Nephron (organoid): ENCODE measurements at regions not wholly inside any gene's neighbourhood (a gene's known extent, or its start where the extent isn't known, plus 50 kb on each side); places are given as distances from the start of the nearest gene placed in this dataset.

Experiments
- H3K27ac Mint-ChIP-seq, 3 experiments: 2 replicates each; pipeline ENCODE4 v1.8.0; 2020; ENCODE audit warnings: mixed read lengths in 3 of 3, mild to moderate bottlenecking in 2 of 3, moderate library complexity in 1 of 3
- H3K27me3 Mint-ChIP-seq: 2 replicates; pipeline ENCODE4 v1.8.0; 2021; ENCODE audit warnings: low read depth, mild to moderate bottlenecking, moderate library complexity, mixed read lengths
- H3K36me3 Mint-ChIP-seq: 2 replicates; pipeline ENCODE4 v1.8.0; 2020; ENCODE audit warnings: low read depth, mixed read lengths
- H3K4me1 Mint-ChIP-seq: 2 replicates; pipeline ENCODE4 v1.8.0; 2020; ENCODE audit warnings: mixed read lengths
- H3K4me3 Mint-ChIP-seq, 3 experiments: 2 replicates each; pipeline ENCODE4 v1.8.0; 2020; ENCODE audit warnings: mild to moderate bottlenecking in 3 of 3, mixed read lengths in 3 of 3, moderate library complexity in 2 of 3
- H3K9me3 Mint-ChIP-seq: 2 replicates; pipeline ENCODE4 v1.8.0; 2020; ENCODE audit warnings: mixed read lengths
- TF ChIP-seq, protein P1 (sequence below), 3 experiments: fragments of 200-600 bp; sonication (generic); IDR thresholded peaks; one replicate each; pipeline ENCODE4 v1.5.0; 2021; ENCODE audit warnings: antibody characterized with exemption in 3 of 3; ENCODE audit not compliant: unreplicated experiment in 3 of 3

DNA sequence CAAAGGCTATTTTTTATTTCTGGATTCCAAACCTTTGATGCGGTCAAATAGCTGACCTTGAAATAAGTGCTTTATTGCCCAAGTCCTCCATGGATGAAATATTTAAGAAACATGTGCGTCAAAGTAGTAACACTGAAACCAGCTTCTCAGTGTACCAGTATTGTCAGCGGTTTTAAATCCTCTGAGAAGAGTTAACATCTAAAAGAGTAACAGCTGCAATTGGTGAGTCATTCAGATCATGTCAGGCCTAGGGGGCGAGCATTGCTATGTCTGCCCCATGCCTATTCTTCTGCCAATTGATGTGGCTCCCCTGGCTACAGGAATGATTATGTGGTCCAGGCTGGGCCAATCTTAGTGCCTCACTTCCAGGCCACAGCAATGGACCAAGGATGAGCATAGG is 263.3 kb upstream of the SORL1-AS1 start:
- H3K9me3 Mint-ChIP-seq: peaks cover 13% of the 10 kb centered on the region
- peak overlapping the region; percentile 15 to 62 (median 48) for H3K27ac Mint-ChIP-seq
- H3K4me3 Mint-ChIP-seq: no peak overlapping the region
- peaks cover 4% of the 10 kb centered on the region for H3K36me3 Mint-ChIP-seq
- H3K27me3 Mint-ChIP-seq: peaks cover 3% of the 10 kb centered on the region
- H3K4me1 Mint-ChIP-seq: peaks cover 27% of the 10 kb centered on the region
- TF ChIP-seq, protein P1, sequence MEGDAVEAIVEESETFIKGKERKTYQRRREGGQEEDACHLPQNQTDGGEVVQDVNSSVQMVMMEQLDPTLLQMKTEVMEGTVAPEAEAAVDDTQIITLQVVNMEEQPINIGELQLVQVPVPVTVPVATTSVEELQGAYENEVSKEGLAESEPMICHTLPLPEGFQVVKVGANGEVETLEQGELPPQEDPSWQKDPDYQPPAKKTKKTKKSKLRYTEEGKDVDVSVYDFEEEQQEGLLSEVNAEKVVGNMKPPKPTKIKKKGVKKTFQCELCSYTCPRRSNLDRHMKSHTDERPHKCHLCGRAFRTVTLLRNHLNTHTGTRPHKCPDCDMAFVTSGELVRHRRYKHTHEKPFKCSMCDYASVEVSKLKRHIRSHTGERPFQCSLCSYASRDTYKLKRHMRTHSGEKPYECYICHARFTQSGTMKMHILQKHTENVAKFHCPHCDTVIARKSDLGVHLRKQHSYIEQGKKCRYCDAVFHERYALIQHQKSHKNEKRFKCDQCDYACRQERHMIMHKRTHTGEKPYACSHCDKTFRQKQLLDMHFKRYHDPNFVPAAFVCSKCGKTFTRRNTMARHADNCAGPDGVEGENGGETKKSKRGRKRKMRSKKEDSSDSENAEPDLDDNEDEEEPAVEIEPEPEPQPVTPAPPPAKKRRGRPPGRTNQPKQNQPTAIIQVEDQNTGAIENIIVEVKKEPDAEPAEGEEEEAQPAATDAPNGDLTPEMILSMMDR (IDR thresholded peaks at IDR 0.05; ENCODE audit: unreplicated experiment in 3 of 3): no peak

DNA sequence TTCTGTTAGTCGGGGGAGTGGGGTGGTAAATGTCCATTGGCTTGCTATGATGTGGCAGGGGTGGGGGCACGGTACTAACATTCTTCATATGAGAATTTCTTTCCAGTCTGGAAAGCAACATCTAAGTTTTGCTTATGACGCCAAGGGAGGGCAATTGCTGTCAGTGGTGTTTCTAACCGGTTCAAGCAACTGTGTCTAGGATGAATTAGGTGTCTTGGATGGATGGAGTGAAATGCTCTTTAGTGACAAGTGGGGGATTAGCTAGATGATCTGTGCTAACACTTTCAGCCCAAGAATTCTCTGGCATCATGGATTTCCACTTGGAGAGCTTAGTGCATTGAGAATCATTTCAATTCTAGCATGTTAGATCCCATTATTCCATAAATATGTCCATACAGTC is 262.6 kb upstream of the SORL1-AS1 start:
- Mint-ChIP-seq H3K9me3 (peaks cover 9% of the 10 kb centered on the region), H3K36me3 (peaks cover under 1% of the 10 kb centered on the region), H3K4me1 (peaks cover 27% of the 10 kb centered on the region), H3K27ac (peak overlapping the region; percentile 70 to 93 (median 74)), H3K4me3 (peak overlapping the region in 1 of 3 experiments; percentile 23), H3K27me3 (peaks cover 3% of the 10 kb centered on the region)
- TF ChIP-seq, protein P1 (IDR thresholded peaks at IDR 0.05; ENCODE audit: unreplicated experiment in 3 of 3): no peak

DNA sequence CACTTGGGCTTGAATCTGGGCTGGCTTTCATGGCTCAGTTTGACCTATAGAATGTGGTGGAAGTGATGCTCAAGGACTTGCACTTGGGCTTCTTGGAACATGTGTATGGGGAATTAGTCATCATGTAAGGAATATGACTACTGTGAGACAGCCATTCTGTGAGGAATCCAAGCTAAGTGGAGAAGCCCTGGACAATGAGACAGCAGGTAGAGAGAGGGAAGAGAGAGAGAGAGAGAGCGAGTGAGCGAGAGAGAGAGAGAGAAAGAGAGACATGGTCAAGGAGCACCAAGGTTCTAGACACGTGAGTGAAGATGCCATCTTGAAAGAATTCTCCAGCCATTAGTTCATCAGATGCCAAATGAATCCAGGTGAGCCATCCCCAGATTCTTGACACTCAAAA is 261.6 kb upstream of the SORL1-AS1 start:
- peaks cover 3% of the 10 kb centered on the region for H3K9me3 Mint-ChIP-seq
- no peak overlapping the region for H3K4me3 Mint-ChIP-seq
- H3K27me3 Mint-ChIP-seq: peaks cover 3% of the 10 kb centered on the region
- no peaks in the 10 kb centered on the region for H3K36me3 Mint-ChIP-seq
- H3K27ac Mint-ChIP-seq: peak overlapping the region; percentile 1 to 93 (median 3)
- H3K4me1 Mint-ChIP-seq: peaks cover 27% of the 10 kb centered on the region
- TF ChIP-seq, protein P1 (IDR thresholded peaks at IDR 0.05; ENCODE audit: unreplicated experiment in 3 of 3): no peak

DNA sequence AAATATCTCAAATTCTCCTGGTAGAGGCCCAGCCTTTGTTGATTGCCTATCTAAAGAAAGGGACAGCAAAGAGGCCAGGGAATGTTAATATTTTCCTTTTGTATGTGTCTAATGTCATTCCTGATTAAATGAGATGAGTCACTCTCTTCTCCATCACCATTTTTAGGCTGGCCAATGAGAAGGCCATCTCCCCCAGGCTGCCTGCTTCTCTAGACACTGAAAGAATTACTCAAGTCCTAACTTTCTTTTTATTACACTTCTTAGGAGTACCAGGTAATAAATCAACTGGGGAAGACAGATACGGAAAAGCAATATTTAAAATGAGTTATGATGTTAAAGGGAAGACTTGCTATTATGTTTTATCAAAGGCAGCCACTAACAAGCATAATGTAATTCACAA is 259.2 kb upstream of the SORL1-AS1 start:
- peaks cover 3% of the 10 kb centered on the region for H3K27me3 Mint-ChIP-seq
- H3K4me1 Mint-ChIP-seq: peaks cover 41% of the 10 kb centered on the region
- H3K27ac Mint-ChIP-seq: peak overlapping the region in 2 of 3 experiments; percentile 4 to 55
- H3K4me3 Mint-ChIP-seq: no peak overlapping the region
- no peaks in the 10 kb centered on the region for H3K9me3 Mint-ChIP-seq
- TF ChIP-seq, protein P1 (IDR thresholded peaks at IDR 0.05; ENCODE audit: unreplicated experiment in 3 of 3): no peak
- H3K36me3 Mint-ChIP-seq: no peaks in the 10 kb centered on the region

DNA sequence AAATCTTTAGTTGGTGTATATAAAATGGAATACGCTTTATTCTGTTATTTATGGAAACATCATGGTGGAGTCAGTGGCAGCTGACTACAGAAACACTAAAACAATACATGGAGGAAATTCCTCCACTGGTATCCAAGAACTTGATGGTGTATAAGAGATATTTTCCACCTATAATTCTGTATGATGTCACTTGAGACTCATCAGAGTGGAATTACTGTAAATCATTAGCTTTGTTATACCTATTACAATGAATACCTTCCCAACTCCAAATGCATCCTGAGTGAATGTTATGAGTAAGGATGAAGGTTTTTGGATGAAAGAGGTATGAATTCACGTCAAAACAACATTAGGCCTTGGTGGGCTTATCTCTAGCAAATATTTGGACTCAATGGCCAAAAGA is 258.5 kb upstream of the SORL1-AS1 start:
- Mint-ChIP-seq H3K36me3 (no peaks in the 10 kb centered on the region), H3K27ac (peak overlapping the region in 1 of 3 experiments; percentile 40), H3K4me1 (peaks cover 43% of the 10 kb centered on the region), H3K27me3 (peaks cover 3% of the 10 kb centered on the region), H3K4me3 (no peak overlapping the region), H3K9me3 (no peaks in the 10 kb centered on the region)
- TF ChIP-seq, protein P1 (IDR thresholded peaks at IDR 0.05; ENCODE audit: unreplicated experiment in 3 of 3): no peak

DNA sequence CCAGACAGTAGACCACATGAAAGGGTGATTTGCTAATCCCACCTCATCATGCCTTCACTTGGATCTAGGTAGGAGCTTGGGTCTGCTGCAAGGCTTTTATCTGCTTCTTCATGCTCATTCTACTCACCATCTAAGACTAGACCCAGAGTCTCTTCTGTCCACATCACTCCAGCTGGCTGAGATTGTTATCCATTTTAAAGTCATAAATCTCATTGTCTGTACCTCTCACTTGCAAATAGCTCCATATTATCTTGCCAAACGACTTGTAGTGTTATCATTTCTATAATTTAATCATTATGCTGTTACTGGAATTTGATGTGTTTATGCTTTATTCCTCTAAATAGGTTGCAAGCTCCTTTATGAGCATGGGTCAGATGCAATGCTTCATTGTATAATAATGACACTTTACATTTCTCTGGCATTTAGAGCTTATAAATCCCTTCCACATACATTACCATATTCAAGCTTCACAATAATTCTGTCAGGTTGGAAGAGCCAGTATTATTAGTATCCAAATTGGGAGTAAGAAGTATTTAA is 254.2 kb upstream of the SORL1-AS1 start:
- no peaks in the 10 kb centered on the region for H3K36me3 Mint-ChIP-seq
- H3K27me3 Mint-ChIP-seq: no peaks in the 10 kb centered on the region
- H3K9me3 Mint-ChIP-seq: no peaks in the 10 kb centered on the region
- peaks cover 53% of the 10 kb centered on the region for H3K4me1 Mint-ChIP-seq
- TF ChIP-seq, protein P1 (IDR thresholded peaks at IDR 0.05; ENCODE audit: unreplicated experiment in 3 of 3): no peak
- H3K4me3 Mint-ChIP-seq: no peak overlapping the region
- H3K27ac Mint-ChIP-seq: peak overlapping the region; percentile 32 to 72 (median 61)
